ENCODE measurements at regions not wholly inside any gene's neighbourhood (a gene's known extent, or its start where the extent isn't known, plus 50 kb on each side); places are given as distances from the start of the nearest gene placed in this dataset.
"Not testable (repeated sequence)": the region's sequence is repeated elsewhere in the genome, so short reads cannot be mapped to it uniquely, and the experiment has no call there.

DNA sequence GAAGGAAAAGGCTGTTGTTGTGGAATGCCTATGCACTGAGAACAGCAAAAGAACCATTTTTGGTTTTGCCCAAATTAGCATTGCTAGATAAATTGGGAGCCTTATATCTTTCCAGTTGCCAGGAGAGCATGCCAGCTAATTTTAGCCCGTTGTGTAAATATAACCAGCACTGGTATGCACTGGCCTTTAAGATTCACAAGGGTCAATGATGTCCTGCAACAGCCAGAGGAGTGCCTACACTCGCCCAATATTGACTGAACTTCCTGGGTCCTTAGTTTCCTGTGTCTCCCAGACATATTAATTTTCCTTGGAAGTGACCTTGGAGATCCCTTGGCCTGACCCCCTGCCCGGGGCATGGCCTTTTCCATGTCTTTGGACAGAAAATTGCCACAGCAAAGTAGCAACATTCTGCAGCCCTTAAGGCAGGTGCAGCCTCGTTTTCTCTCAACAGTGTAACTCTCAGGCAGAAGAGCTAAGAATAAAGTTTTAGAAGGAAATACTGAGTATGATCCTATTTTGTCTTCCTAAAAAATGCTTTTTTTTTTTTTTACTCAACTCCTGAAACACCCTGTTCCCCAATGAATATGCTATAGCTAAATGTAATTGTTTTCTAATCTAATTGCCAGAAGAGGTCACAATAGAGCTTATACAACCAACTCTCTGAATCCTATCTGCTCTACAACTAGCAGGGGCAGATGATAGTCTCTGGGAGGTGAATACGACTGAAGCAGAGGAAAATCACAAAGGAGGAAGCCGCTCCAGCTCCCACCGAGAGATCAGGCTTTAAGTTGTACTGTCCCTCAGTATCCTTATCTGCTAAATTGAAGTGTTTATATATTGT, 131.9 kb upstream of the PCGF5 start:
- no peak for DNase-seq (ENCODE audit: low read depth)
- peak; percentile 14 for TF ChIP-seq CTCF (conservative IDR thresholded peaks at IDR 0.05; ENCODE audit: low read depth, low read length)
- H3K4me3 ChIP-seq (ENCODE audit: low read length), result no peak overlapping the region

- no peak for DNase-seq (ENCODE audit: low read depth)
- no peak overlapping the region for H3K4me3 ChIP-seq (ENCODE audit: low read length)
- TF ChIP-seq CTCF (conservative IDR thresholded peaks at IDR 0.05; ENCODE audit: low read depth, low read length), result peak; percentile 29
Measured at GRCh38 chr10:91090761-91091529, 129.5 kb upstream of the PCGF5 start.

GRCh38 chr10:91091780-91092179, 128.7 kb upstream of the PCGF5 start:
- no peak for DNase-seq (ENCODE audit: low read depth)
- no peak overlapping the region for H3K4me3 ChIP-seq (ENCODE audit: low read length)
- no peak for TF ChIP-seq CTCF (conservative IDR thresholded peaks at IDR 0.05; ENCODE audit: low read depth, low read length)

DNA sequence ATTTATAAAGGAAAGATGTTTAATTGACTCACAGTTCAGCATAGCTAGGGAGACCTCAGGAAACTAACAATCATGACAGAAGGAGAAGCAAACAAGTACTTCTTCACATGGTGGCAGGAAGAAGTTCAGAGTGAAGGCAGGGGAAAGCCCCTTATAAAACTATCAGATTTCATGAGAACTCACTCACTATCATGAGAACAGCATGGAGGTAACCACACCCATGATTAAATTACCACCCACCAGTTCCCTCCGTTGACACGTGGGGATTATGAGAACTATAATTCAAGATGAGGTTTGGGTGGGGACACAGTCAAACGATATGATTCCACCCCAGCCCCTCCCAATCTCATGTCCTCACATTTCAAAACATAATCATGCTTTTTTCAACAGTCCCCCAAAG, 124.2 kb upstream of the PCGF5 start:
- no peak for TF ChIP-seq CTCF (conservative IDR thresholded peaks at IDR 0.05; ENCODE audit: low read depth, low read length)
- no peak overlapping the region for H3K4me3 ChIP-seq (ENCODE audit: low read length)
- no peak for DNase-seq (ENCODE audit: low read depth)

DNA sequence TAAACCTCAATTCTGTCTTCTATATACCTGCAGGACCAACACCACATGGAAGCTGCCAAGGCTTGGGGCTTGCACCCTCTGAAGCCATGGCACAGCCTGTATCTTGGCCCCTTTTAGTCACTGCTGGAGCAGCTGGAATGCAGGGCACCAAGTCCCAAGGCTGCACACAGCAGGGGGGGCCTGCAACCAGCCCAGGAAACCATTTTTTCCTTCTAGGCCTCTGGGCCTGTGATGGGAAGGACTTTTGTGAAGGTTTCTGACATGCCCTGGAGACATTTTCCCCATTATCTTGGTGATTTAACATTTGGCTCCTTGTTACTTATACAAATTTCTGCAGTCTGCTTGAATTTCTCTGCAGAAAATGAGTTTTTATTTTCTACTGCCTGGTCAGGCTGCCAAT, 123.2 kb upstream of the PCGF5 start:
- no peak for DNase-seq (ENCODE audit: low read depth)
- no peak for TF ChIP-seq CTCF (conservative IDR thresholded peaks at IDR 0.05; ENCODE audit: low read depth, low read length)
- no peak overlapping the region for H3K4me3 ChIP-seq (ENCODE audit: low read length)

DNA sequence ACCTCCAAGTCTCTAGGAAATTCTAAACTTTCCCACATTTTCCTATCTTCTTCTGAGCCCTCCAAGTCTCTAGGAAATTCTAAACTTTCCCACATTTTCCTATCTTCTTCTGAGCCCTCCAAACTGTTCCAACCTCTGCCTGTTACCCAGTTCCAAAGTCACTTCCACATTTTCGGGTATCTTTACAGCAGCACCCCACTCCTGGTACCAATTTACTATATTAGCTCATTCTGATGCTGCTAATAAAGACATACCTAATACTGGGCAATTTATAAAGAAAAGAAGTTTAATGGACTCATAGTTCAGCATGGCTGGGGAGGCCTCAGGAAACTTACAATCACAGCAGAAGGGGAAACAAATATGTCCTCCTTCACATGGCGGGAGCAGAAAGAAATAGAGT, 122.4 kb upstream of the PCGF5 start:
- not testable (repeated sequence) for H3K4me3 ChIP-seq (ENCODE audit: low read length); DNase-seq (ENCODE audit: low read depth)

GRCh38 chr10:91103384-91104192, 116.9 kb upstream of the PCGF5 start:
- DNase-seq (ENCODE audit: low read depth), result no peak
- no peak for TF ChIP-seq CTCF (conservative IDR thresholded peaks at IDR 0.05; ENCODE audit: low read depth, low read length)
- H3K4me3 ChIP-seq (ENCODE audit: low read length), result no peak overlapping the region

All from retinal pigment epithelial cell (primary cell).